Skin of body (tissue), 1 donor: ENCODE measurements at regions not wholly inside any gene's neighbourhood (a gene's known extent, or its start where the extent isn't known, plus 50 kb on each side); places are given as distances from the start of the nearest gene placed in this dataset.

Experiments
- DNase-seq: peaks from one replicate; lab custom pipeline; 2025; lab: John Stamatoyannopoulos, UW

- DNase-seq, result no peak
Measured at GRCh38 chr6:148195511-148195910, 147.1 kb upstream of the SASH1 start.

- no peak for DNase-seq
Measured at GRCh38 chr6:148199584-148199983, 143.1 kb upstream of the SASH1 start.

- DNase-seq, result no peak
Measured at GRCh38 chr6:148200293-148200692, 142.3 kb upstream of the SASH1 start.

- no peak for DNase-seq
Measured at GRCh38 chr6:148200781-148201180, 141.9 kb upstream of the SASH1 start.

GRCh38 chr6:148203281-148203925 is 139.2 kb upstream of the SASH1 start:
- DNase-seq, result no peak

- DNase-seq, result peak; percentile 66
Measured at GRCh38 chr6:148203970-148204369, 138.7 kb upstream of the SASH1 start.

GRCh38 chr6:148208298-148208697 is 134.3 kb upstream of the SASH1 start:
- no peak for DNase-seq

GRCh38 chr6:148211777-148212324 is 130.8 kb upstream of the SASH1 start:
- no peak for DNase-seq

- no peak for DNase-seq
Measured at GRCh38 chr6:148212366-148212765, 130.3 kb upstream of the SASH1 start.

- DNase-seq, result no peak
Measured at GRCh38 chr6:148213366-148213765, 129.3 kb upstream of the SASH1 start.

- DNase-seq, result no peak
Measured at GRCh38 chr6:148214667-148215066, 128.0 kb upstream of the SASH1 start.

- DNase-seq, result no peak
Measured at GRCh38 chr6:148217051-148217450, 125.6 kb upstream of the SASH1 start.

- no peak for DNase-seq
Measured at GRCh38 chr6:148217921-148218320, 124.7 kb upstream of the SASH1 start.

GRCh38 chr6:148218542-148219258 is 123.9 kb upstream of the SASH1 start:
- DNase-seq, result no peak

GRCh38 chr6:148221196-148221979 is 121.2 kb upstream of the SASH1 start:
- DNase-seq, result no peak

GRCh38 chr6:148222376-148222775 is 120.3 kb upstream of the SASH1 start:
- DNase-seq, result no peak

GRCh38 chr6:148222846-148223245 is 119.8 kb upstream of the SASH1 start:
- DNase-seq, result no peak

- no peak for DNase-seq
Measured at GRCh38 chr6:148223424-148223842, 119.2 kb upstream of the SASH1 start.

- DNase-seq, result no peak
Measured at GRCh38 chr6:148225871-148226270, 116.8 kb upstream of the SASH1 start.

GRCh38 chr6:148226284-148226683 is 116.4 kb upstream of the SASH1 start:
- no peak for DNase-seq

GRCh38 chr6:148231572-148231971 is 111.1 kb upstream of the SASH1 start:
- no peak for DNase-seq

GRCh38 chr6:148235446-148235845 is 107.2 kb upstream of the SASH1 start:
- DNase-seq, result no peak
